ENCODE measurements at regions not wholly inside any gene's neighbourhood (a gene's known extent, or its start where the extent isn't known, plus 50 kb on each side); places are given as distances from the start of the nearest gene placed in this dataset.

DNA sequence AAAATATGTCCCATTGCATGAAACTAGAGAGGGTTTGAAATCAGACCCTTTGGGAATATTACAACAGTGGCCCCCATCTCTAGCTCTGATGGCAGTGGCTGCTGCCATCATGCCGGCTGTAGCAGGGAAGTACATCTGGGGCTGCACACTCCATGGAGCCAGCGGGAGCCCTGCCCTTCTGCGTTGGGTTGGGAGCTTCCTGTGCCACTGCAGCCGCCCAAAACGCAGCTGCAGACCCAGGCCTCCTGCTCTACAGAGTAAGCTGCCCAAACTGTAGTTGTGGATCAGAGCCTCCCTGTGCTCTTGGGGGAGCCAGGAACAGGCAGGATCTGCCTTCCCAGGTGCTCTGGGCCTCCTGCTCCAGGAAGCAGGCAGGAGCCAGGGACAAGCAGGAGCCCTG, 450.0 kb downstream of the HS3ST3B1 start:
- TF ChIP-seq, protein P1, sequence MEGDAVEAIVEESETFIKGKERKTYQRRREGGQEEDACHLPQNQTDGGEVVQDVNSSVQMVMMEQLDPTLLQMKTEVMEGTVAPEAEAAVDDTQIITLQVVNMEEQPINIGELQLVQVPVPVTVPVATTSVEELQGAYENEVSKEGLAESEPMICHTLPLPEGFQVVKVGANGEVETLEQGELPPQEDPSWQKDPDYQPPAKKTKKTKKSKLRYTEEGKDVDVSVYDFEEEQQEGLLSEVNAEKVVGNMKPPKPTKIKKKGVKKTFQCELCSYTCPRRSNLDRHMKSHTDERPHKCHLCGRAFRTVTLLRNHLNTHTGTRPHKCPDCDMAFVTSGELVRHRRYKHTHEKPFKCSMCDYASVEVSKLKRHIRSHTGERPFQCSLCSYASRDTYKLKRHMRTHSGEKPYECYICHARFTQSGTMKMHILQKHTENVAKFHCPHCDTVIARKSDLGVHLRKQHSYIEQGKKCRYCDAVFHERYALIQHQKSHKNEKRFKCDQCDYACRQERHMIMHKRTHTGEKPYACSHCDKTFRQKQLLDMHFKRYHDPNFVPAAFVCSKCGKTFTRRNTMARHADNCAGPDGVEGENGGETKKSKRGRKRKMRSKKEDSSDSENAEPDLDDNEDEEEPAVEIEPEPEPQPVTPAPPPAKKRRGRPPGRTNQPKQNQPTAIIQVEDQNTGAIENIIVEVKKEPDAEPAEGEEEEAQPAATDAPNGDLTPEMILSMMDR (IDR thresholded peaks at IDR 0.05) = no peak
- TF ChIP-seq POLR2A (IDR thresholded peaks at IDR 0.05) = no peak
